MM.1S (cell line): ENCODE measurements at regions not wholly inside any gene's neighbourhood (a gene's known extent, or its start where the extent isn't known, plus 50 kb on each side); places are given as distances from the start of the nearest gene placed in this dataset.

Experiments
- CTCF ChIP-seq: fragments of 300-600 bp; sonication (generic); IDR thresholded peaks from 2 replicates; pipeline ENCODE4 v1.5.1; 2016; ENCODE audit warnings: antibody characterized with exemption, low read length, mixed read lengths
- EZH2 ChIP-seq: fragments of 300-600 bp; sonication (generic); optimal IDR thresholded peaks from 2 replicates; pipeline ENCODE3; 2017; ENCODE audit warnings: low read depth, mild to moderate bottlenecking, antibody characterized with exemption, low read length, mixed read lengths

- TF ChIP-seq CTCF, result no peak
- no peak for TF ChIP-seq EZH2
Measured at GRCh38 chr1:118485757-118486156, 300.7 kb upstream of the SPAG17 start.
